ENCODE measurements at regions not wholly inside any gene's neighbourhood (a gene's known extent, or its start where the extent isn't known, plus 50 kb on each side); places are given as distances from the start of the nearest gene placed in this dataset.

GRCh38 chr2:37554155-37554510, 117.3 kb downstream of the CDC42EP3 start:
- no peak for TF ChIP-seq CTCF (conservative IDR thresholded peaks at IDR 0.05)
- TF ChIP-seq EZH2 (IDR thresholded peaks at IDR 0.05; ENCODE audit: low read depth) = no peak
